ENCODE measurements at regions not wholly inside any gene's neighbourhood (a gene's known extent, or its start where the extent isn't known, plus 50 kb on each side); places are given as distances from the start of the nearest gene placed in this dataset.
"Not testable (repeated sequence)": the region's sequence is repeated elsewhere in the genome, so short reads cannot be mapped to it uniquely, and the experiment has no call there.

GRCh38 chr1:223022641-223023473 lies 120.2 kb downstream of the TLR5 start:
- no peak for DNase-seq (ENCODE audit: low spot score)

GRCh38 chr1:223023863-223024262 lies 119.2 kb downstream of the TLR5 start:
- no peak for DNase-seq (ENCODE audit: low spot score)

GRCh38 chr1:223024486-223024885 lies 118.6 kb downstream of the TLR5 start:
- not testable (repeated sequence) for DNase-seq (ENCODE audit: low spot score)

- not testable (repeated sequence) for DNase-seq (ENCODE audit: low spot score)
Observed at GRCh38 chr1:223025190-223025734, 117.8 kb downstream of the TLR5 start.

- DNase-seq (ENCODE audit: low spot score) = not testable (repeated sequence)
Observed at GRCh38 chr1:223026639-223027038, 116.4 kb downstream of the TLR5 start.

GRCh38 chr1:223029985-223030769 lies 112.9 kb downstream of the TLR5 start:
- no peak for DNase-seq (ENCODE audit: low spot score)

GRCh38 chr1:223030871-223031400 lies 112.1 kb downstream of the TLR5 start:
- no peak for DNase-seq (ENCODE audit: low spot score)

GRCh38 chr1:223031733-223032601 lies 111.1 kb downstream of the TLR5 start:
- DNase-seq (ENCODE audit: low spot score) = no peak

- DNase-seq (ENCODE audit: low spot score) = no peak
Observed at GRCh38 chr1:223033658-223034057, 109.4 kb downstream of the TLR5 start.

- DNase-seq (ENCODE audit: low spot score) = no peak
Observed at GRCh38 chr1:223034270-223034798, 108.7 kb downstream of the TLR5 start.

- DNase-seq (ENCODE audit: low spot score) = no peak
Observed at GRCh38 chr1:223035724-223036478, 107.1 kb downstream of the TLR5 start.

- no peak for DNase-seq (ENCODE audit: low spot score)
Observed at GRCh38 chr1:223036479-223036845, 106.6 kb downstream of the TLR5 start.

- no peak for DNase-seq (ENCODE audit: low spot score)
Observed at GRCh38 chr1:223037845-223038244, 105.2 kb downstream of the TLR5 start.

GRCh38 chr1:223038288-223039006 lies 104.6 kb downstream of the TLR5 start:
- DNase-seq (ENCODE audit: low spot score) = no peak

GRCh38 chr1:223039990-223040389 lies 103.1 kb downstream of the TLR5 start:
- DNase-seq (ENCODE audit: low spot score) = no peak

GRCh38 chr1:223041481-223041880 lies 101.6 kb downstream of the TLR5 start:
- DNase-seq (ENCODE audit: low spot score) = no peak

GRCh38 chr1:223045164-223045957 lies 97.7 kb downstream of the TLR5 start:
- no peak for DNase-seq (ENCODE audit: low spot score)

GRCh38 chr1:223046011-223046410 lies 97.0 kb downstream of the TLR5 start:
- no peak for DNase-seq (ENCODE audit: low spot score)

GRCh38 chr1:223046463-223046862 lies 96.6 kb downstream of the TLR5 start:
- not testable (repeated sequence) for DNase-seq (ENCODE audit: low spot score)

Data from CD4-positive, alpha-beta T cell treated with Interleukin-2 at 100 ng/mL for 4 hours (primary cell).